ENCODE measurements at regions not wholly inside any gene's neighbourhood (a gene's known extent, or its start where the extent isn't known, plus 50 kb on each side); places are given as distances from the start of the nearest gene placed in this dataset.

- TF ChIP-seq, protein P1, sequence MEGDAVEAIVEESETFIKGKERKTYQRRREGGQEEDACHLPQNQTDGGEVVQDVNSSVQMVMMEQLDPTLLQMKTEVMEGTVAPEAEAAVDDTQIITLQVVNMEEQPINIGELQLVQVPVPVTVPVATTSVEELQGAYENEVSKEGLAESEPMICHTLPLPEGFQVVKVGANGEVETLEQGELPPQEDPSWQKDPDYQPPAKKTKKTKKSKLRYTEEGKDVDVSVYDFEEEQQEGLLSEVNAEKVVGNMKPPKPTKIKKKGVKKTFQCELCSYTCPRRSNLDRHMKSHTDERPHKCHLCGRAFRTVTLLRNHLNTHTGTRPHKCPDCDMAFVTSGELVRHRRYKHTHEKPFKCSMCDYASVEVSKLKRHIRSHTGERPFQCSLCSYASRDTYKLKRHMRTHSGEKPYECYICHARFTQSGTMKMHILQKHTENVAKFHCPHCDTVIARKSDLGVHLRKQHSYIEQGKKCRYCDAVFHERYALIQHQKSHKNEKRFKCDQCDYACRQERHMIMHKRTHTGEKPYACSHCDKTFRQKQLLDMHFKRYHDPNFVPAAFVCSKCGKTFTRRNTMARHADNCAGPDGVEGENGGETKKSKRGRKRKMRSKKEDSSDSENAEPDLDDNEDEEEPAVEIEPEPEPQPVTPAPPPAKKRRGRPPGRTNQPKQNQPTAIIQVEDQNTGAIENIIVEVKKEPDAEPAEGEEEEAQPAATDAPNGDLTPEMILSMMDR (tag by site-specific recombination; IDR thresholded peaks at IDR 0.05): no peak
- no peak for TF ChIP-seq KLF9 (tag by site-specific recombination; IDR thresholded peaks at IDR 0.05; ENCODE audit: low read depth)
- TF ChIP-seq HOXD13 (CRISPR knock-in tag; IDR thresholded peaks at IDR 0.05; ENCODE audit: borderline replicate concordance): no peak
- TF ChIP-seq ZNF214 (tag by site-specific recombination; IDR thresholded peaks at IDR 0.05; ENCODE audit: borderline replicate concordance): no peak
- TF ChIP-seq MYNN (tag by site-specific recombination; IDR thresholded peaks at IDR 0.05; ENCODE audit: borderline replicate concordance): no peak
- no peak for TF ChIP-seq ZNF184 (tag by site-specific recombination; IDR thresholded peaks at IDR 0.05)
Observed at GRCh38 chr12:86496595-86496994, 240.4 kb upstream of the MGAT4C start.
